Neural cell (in vitro differentiated cells): ENCODE measurements at regions not wholly inside any gene's neighbourhood (a gene's known extent, or its start where the extent isn't known, plus 50 kb on each side); places are given as distances from the start of the nearest gene placed in this dataset.

Experiments
- H2AFZ ChIP-seq: fragments of 200-600, 300-800 bp; sonication (generic), shearing (Covaris generic); 2 replicates; pipeline ENCODE4 v1.6.0; 2014; ENCODE audit warnings: low read depth, mild to moderate bottlenecking, antibody characterized with exemption, low read length, moderate library complexity
- H3F3A ChIP-seq: fragments of 200-600 bp; shearing (Covaris generic); 2 replicates; pipeline ENCODE4 v1.6.1; 2016; ENCODE audit warnings: mild to moderate bottlenecking, moderate library complexity, mixed read lengths, antibody characterized with exemption, low read length; ENCODE audit not compliant: insufficient read depth, poor library complexity, severe bottlenecking
- H3K27ac ChIP-seq: fragments of 200-600, 300-800 bp; sonication (generic), shearing (Covaris generic); 2 replicates; pipeline ENCODE4 v1.5.1; 2014; ENCODE audit warnings: mild to moderate bottlenecking, low read length, moderate library complexity
- H3K27me3 ChIP-seq: fragments of 300-800, 200-600 bp; sonication (generic), shearing (Covaris generic); 2 replicates; pipeline ENCODE4 v1.6.0; 2014; ENCODE audit warnings: mild to moderate bottlenecking, low read depth, low read length, moderate library complexity; ENCODE audit not compliant: insufficient read depth
- H3K36me3 ChIP-seq: fragments of 300-800, 200-600 bp; sonication (generic), shearing (Covaris generic); 2 replicates; pipeline ENCODE4 v1.5.1; 2014; ENCODE audit warnings: mild to moderate bottlenecking, antibody characterized with exemption, low read length, moderate library complexity; ENCODE audit not compliant: insufficient read depth
- H3K4me2 ChIP-seq: fragments of 300-800, 200-600 bp; sonication (generic), shearing (Covaris generic); 2 replicates; pipeline ENCODE4 v1.6.0; 2014; ENCODE audit warnings: mild to moderate bottlenecking, low read length
- H3K4me3 ChIP-seq: fragments of 300-800, 200-600 bp; sonication (generic), shearing (Covaris generic); 2 replicates; pipeline ENCODE4 v1.5.1; 2014; ENCODE audit warnings: mild to moderate bottlenecking, low read length, moderate library complexity
- H3K79me2 ChIP-seq: fragments of 200-600 bp; shearing (Covaris generic); replicated peaks from 2 replicates; pipeline ENCODE4 v1.6.0; 2014; ENCODE audit warnings: mild to moderate bottlenecking, low read length, moderate library complexity; ENCODE audit not compliant: insufficient read depth
- H3K9ac ChIP-seq: fragments of 300-800, 200-600 bp; sonication (generic), shearing (Covaris generic); 2 replicates; pipeline ENCODE4 v1.6.1; 2016; ENCODE audit warnings: mild to moderate bottlenecking, low read length, mixed read lengths
- H3K9me2 ChIP-seq: fragments of 200-600 bp; shearing (Covaris generic); 2 replicates; pipeline ENCODE4 v1.6.1; 2016; ENCODE audit warnings: mild to moderate bottlenecking, low read length, mixed read lengths; ENCODE audit not compliant: insufficient read depth
- H3K9me3 ChIP-seq: fragments of 200-600, 300-800 bp; sonication (generic), shearing (Covaris generic); 2 replicates; pipeline ENCODE4 v1.6.1; 2016; ENCODE audit warnings: mild to moderate bottlenecking, mixed run types, low read length, moderate library complexity, mixed read lengths
- H4K20me1 ChIP-seq: fragments of 200-600 bp; shearing (Covaris generic); 2 replicates; pipeline ENCODE4 v1.6.1; 2016; ENCODE audit warnings: mild to moderate bottlenecking, mixed run types; ENCODE audit not compliant: insufficient read depth
- CTCF ChIP-seq: fragments of 450-650 bp; IDR thresholded peaks from 2 replicates; pipeline ENCODE4 v1.5.1; 2014; ENCODE audit warnings: antibody characterized with exemption, mild to moderate bottlenecking, moderate library complexity; ENCODE audit not compliant: poor library complexity, severe bottlenecking
- EP300 ChIP-seq: fragments of 450-650 bp; conservative IDR thresholded peaks from 2 replicates; pipeline ENCODE4 v1.6.1; 2014; ENCODE audit warnings: antibody characterized with exemption, mild to moderate bottlenecking, moderate library complexity; ENCODE audit not compliant: poor library complexity, severe bottlenecking
- EZH2 ChIP-seq: fragments of 200-600, 300-800 bp; shearing (Covaris generic), sonication (generic); IDR thresholded peaks from 2 replicates; pipeline ENCODE4 v1.6.1; 2014; ENCODE audit warnings: antibody characterized with exemption, low read length, borderline replicate concordance, mild to moderate bottlenecking; ENCODE audit not compliant: insufficient read depth, poor library complexity, severe bottlenecking
- MXI1 ChIP-seq: fragments of 450-650 bp; conservative IDR thresholded peaks from 2 replicates; pipeline ENCODE4 v1.6.1; 2014; ENCODE audit warnings: antibody characterized with exemption, mild to moderate bottlenecking; ENCODE audit not compliant: poor library complexity, severe bottlenecking
- POLR2AphosphoS5 ChIP-seq: IDR thresholded peaks from 2 replicates; pipeline ENCODE4 v1.6.1; 2012
- RAD21 ChIP-seq: fragments of 450-650 bp; conservative IDR thresholded peaks from 2 replicates; pipeline ENCODE4 v1.6.1; 2014; ENCODE audit warnings: antibody characterized with exemption, mild to moderate bottlenecking, moderate library complexity
- REST ChIP-seq: IDR thresholded peaks from 2 replicates; pipeline ENCODE4 v1.6.1; 2012; ENCODE audit warnings: borderline replicate concordance
- SMC3 ChIP-seq: fragments of 450-650 bp; conservative IDR thresholded peaks from 2 replicates; pipeline ENCODE4 v1.6.1; 2014; ENCODE audit warnings: antibody characterized with exemption, mild to moderate bottlenecking, moderate library complexity; ENCODE audit not compliant: poor library complexity
- TAF1 ChIP-seq: IDR thresholded peaks from 2 replicates; pipeline ENCODE4 v1.6.1; 2012; ENCODE audit warnings: low read depth

- H2AFZ ChIP-seq: no peak overlapping the region
- no peaks in the 10 kb centered on the region for H3K36me3 ChIP-seq
- no peak overlapping the region for H3K4me3 ChIP-seq
- H3K9ac ChIP-seq: no peak overlapping the region
- H4K20me1 ChIP-seq: no peaks in the 10 kb centered on the region
- H3K9me2 ChIP-seq: no peaks in the 10 kb centered on the region
- H3F3A ChIP-seq: peaks cover 3% of the 10 kb centered on the region
- no peaks in the 10 kb centered on the region for H3K79me2 ChIP-seq
- H3K4me2 ChIP-seq: no peak overlapping the region
- H3K27me3 ChIP-seq: no peaks in the 10 kb centered on the region
- H3K9me3 ChIP-seq: no peaks in the 10 kb centered on the region
- TF ChIP-seq TAF1 (no peak), REST (no peak), POLR2AphosphoS5 (no peak), RAD21 (no peak), CTCF (no peak), SMC3 (no peak), MXI1 (no peak), EP300 (no peak), EZH2 (no peak)
- peak overlapping the region; percentile 81 for H3K27ac ChIP-seq
Measured at GRCh38 chr2:226312155-226312554, 487.5 kb downstream of the IRS1 start.

- Histone ChIP-seq H3K27ac (no peak overlapping the region), H3K4me3 (no peak overlapping the region), H4K20me1 (no peaks in the 10 kb centered on the region), H3K9me3 (no peaks in the 10 kb centered on the region), H3K9ac (no peak overlapping the region), H3K79me2 (no peaks in the 10 kb centered on the region), H3K36me3 (no peaks in the 10 kb centered on the region), H3K4me2 (no peak overlapping the region), H3K9me2 (no peaks in the 10 kb centered on the region), H3F3A (peaks cover 3% of the 10 kb centered on the region), H2AFZ (no peak overlapping the region), H3K27me3 (no peaks in the 10 kb centered on the region)
- TF ChIP-seq POLR2AphosphoS5 (no peak), EP300 (no peak), TAF1 (no peak), MXI1 (no peak), CTCF (no peak), REST (no peak), RAD21 (no peak), SMC3 (no peak), EZH2 (no peak)
Measured at GRCh38 chr2:226310146-226310545, 489.5 kb downstream of the IRS1 start.
